Adipocyte (in vitro differentiated cells): ENCODE measurements at regions not wholly inside any gene's neighbourhood (a gene's known extent, or its start where the extent isn't known, plus 50 kb on each side); places are given as distances from the start of the nearest gene placed in this dataset.
"Not testable (repeated sequence)": the region's sequence is repeated elsewhere in the genome, so short reads cannot be mapped to it uniquely, and the experiment has no call there.

Experiments used
- DNase-seq: peaks from one replicate; pipeline ENCODE4 v3.0.0-alpha.2; 2015; ENCODE audit warnings: low read depth
- H3K27me3 ChIP-seq: replicated peaks from 2 replicates; pipeline ENCODE4 v1.7.0; 2013; ENCODE audit warnings: mild to moderate bottlenecking, low read length, moderate library complexity; ENCODE audit not compliant: control insufficient read depth, insufficient read depth
- H3K36me3 ChIP-seq: 2 replicates; pipeline ENCODE4 v1.7.0; 2013; ENCODE audit warnings: low read length, mild to moderate bottlenecking, moderate library complexity; ENCODE audit not compliant: control insufficient read depth, insufficient read depth, severe bottlenecking
- H3K4me1 ChIP-seq: 2 replicates; pipeline ENCODE4 v1.7.0; 2013; ENCODE audit warnings: mild to moderate bottlenecking, low read length, moderate library complexity; ENCODE audit not compliant: control insufficient read depth, insufficient read depth
- H3K4me3 ChIP-seq: 2 replicates; pipeline ENCODE4 v1.7.0; 2013; ENCODE audit warnings: mild to moderate bottlenecking, low read length, moderate library complexity
- H3K9ac ChIP-seq: 2 replicates; pipeline ENCODE4 v1.7.0; 2013; ENCODE audit warnings: mild to moderate bottlenecking, low read length, moderate library complexity
- H3K9me3 ChIP-seq: 2 replicates; pipeline ENCODE4 v1.7.0; 2013; ENCODE audit warnings: mild to moderate bottlenecking, low read length, moderate library complexity; ENCODE audit not compliant: control insufficient read depth

GRCh38 chr1:72987871-72988270, 705.5 kb upstream of the NEGR1 start:
- not testable (repeated sequence) for H3K4me1 ChIP-seq, H3K36me3 ChIP-seq, DNase-seq, H3K9ac ChIP-seq, H3K4me3 ChIP-seq, H3K9me3 ChIP-seq, H3K27me3 ChIP-seq

GRCh38 chr1:72986591-72987290, 704.4 kb upstream of the NEGR1 start:
- DNase-seq, result no peak
- no peaks in the 10 kb centered on the region for H3K4me1 ChIP-seq
- H3K27me3 ChIP-seq, result no peaks in the 10 kb centered on the region
- H3K9ac ChIP-seq, result no peak overlapping the region
- H3K9me3 ChIP-seq, result no peaks in the 10 kb centered on the region
- H3K36me3 ChIP-seq, result no peaks in the 10 kb centered on the region
- H3K4me3 ChIP-seq, result no peak overlapping the region

GRCh38 chr1:72985024-72985423, 702.7 kb upstream of the NEGR1 start:
- not testable (repeated sequence) for H3K27me3 ChIP-seq, DNase-seq, H3K36me3 ChIP-seq, H3K4me1 ChIP-seq, H3K4me3 ChIP-seq, H3K9ac ChIP-seq, H3K9me3 ChIP-seq

GRCh38 chr1:72983011-72983410, 700.7 kb upstream of the NEGR1 start:
- DNase-seq, H3K9ac ChIP-seq, H3K4me3 ChIP-seq, H3K27me3 ChIP-seq, H3K4me1 ChIP-seq, H3K9me3 ChIP-seq, H3K36me3 ChIP-seq: not testable (repeated sequence)

- H3K27me3 ChIP-seq, result no peaks in the 10 kb centered on the region
- H3K9me3 ChIP-seq, result no peaks in the 10 kb centered on the region
- no peaks in the 10 kb centered on the region for H3K4me1 ChIP-seq
- H3K36me3 ChIP-seq, result no peaks in the 10 kb centered on the region
- H3K9ac ChIP-seq, result no peak overlapping the region
- DNase-seq, result no peak
- no peak overlapping the region for H3K4me3 ChIP-seq
Observed at GRCh38 chr1:72969461-72969860, 687.1 kb upstream of the NEGR1 start.

- no peaks in the 10 kb centered on the region for H3K36me3 ChIP-seq
- no peak overlapping the region for H3K9ac ChIP-seq
- no peaks in the 10 kb centered on the region for H3K27me3 ChIP-seq
- no peaks in the 10 kb centered on the region for H3K9me3 ChIP-seq
- H3K4me1 ChIP-seq, result no peaks in the 10 kb centered on the region
- H3K4me3 ChIP-seq, result no peak overlapping the region
- DNase-seq, result no peak
Observed at GRCh38 chr1:72954943-72955342, 672.6 kb upstream of the NEGR1 start.

- H3K9me3 ChIP-seq, H3K4me3 ChIP-seq, H3K36me3 ChIP-seq, DNase-seq, H3K4me1 ChIP-seq, H3K9ac ChIP-seq, H3K27me3 ChIP-seq: not testable (repeated sequence)
Observed at GRCh38 chr1:72950900-72951299, 668.6 kb upstream of the NEGR1 start.

GRCh38 chr1:72946903-72947499, 664.7 kb upstream of the NEGR1 start:
- H3K27me3 ChIP-seq, result no peaks in the 10 kb centered on the region
- peak; percentile 9 for DNase-seq
- H3K36me3 ChIP-seq, result no peaks in the 10 kb centered on the region
- H3K4me3 ChIP-seq, result no peak overlapping the region
- no peaks in the 10 kb centered on the region for H3K9me3 ChIP-seq
- no peak overlapping the region for H3K9ac ChIP-seq
- peaks cover 3% of the 10 kb centered on the region for H3K4me1 ChIP-seq

- no peak overlapping the region for H3K4me3 ChIP-seq
- no peaks in the 10 kb centered on the region for H3K36me3 ChIP-seq
- H3K27me3 ChIP-seq, result no peaks in the 10 kb centered on the region
- peaks cover 3% of the 10 kb centered on the region for H3K4me1 ChIP-seq
- no peaks in the 10 kb centered on the region for H3K9me3 ChIP-seq
- no peak overlapping the region for H3K9ac ChIP-seq
- DNase-seq, result no peak
Observed at GRCh38 chr1:72942008-72942407, 659.7 kb upstream of the NEGR1 start.

- Histone ChIP-seq H3K36me3 (no peaks in the 10 kb centered on the region), H3K9me3 (no peaks in the 10 kb centered on the region), H3K4me1 (peaks cover 3% of the 10 kb centered on the region), H3K4me3 (no peak overlapping the region), H3K27me3 (no peaks in the 10 kb centered on the region), H3K9ac (no peak overlapping the region)
- DNase-seq, result peak; percentile 40
Observed at GRCh38 chr1:72938408-72938807, 656.1 kb upstream of the NEGR1 start.

GRCh38 chr1:72937905-72938304, 655.6 kb upstream of the NEGR1 start:
- H3K4me1 ChIP-seq, result peaks cover 3% of the 10 kb centered on the region

GRCh38 chr1:72936942-72937341, 654.6 kb upstream of the NEGR1 start:
- H3K4me1 ChIP-seq, result no peaks in the 10 kb centered on the region
- no peak overlapping the region for H3K9ac ChIP-seq
- no peak overlapping the region for H3K4me3 ChIP-seq
- no peaks in the 10 kb centered on the region for H3K36me3 ChIP-seq
- H3K9me3 ChIP-seq, result peaks cover 3% of the 10 kb centered on the region
- no peak for DNase-seq
- no peaks in the 10 kb centered on the region for H3K27me3 ChIP-seq

More at GRCh38 chr1:72937905-72938304, 655.6 kb upstream of the NEGR1 start:
- Histone ChIP-seq H3K9ac (no peak overlapping the region), H3K9me3 (no peaks in the 10 kb centered on the region), H3K4me3 (no peak overlapping the region), H3K27me3 (no peaks in the 10 kb centered on the region), H3K36me3 (no peaks in the 10 kb centered on the region)
- DNase-seq, result no peak
